ENCODE measurements at regions not wholly inside any gene's neighbourhood (a gene's known extent, or its start where the extent isn't known, plus 50 kb on each side); places are given as distances from the start of the nearest gene placed in this dataset.

DNA sequence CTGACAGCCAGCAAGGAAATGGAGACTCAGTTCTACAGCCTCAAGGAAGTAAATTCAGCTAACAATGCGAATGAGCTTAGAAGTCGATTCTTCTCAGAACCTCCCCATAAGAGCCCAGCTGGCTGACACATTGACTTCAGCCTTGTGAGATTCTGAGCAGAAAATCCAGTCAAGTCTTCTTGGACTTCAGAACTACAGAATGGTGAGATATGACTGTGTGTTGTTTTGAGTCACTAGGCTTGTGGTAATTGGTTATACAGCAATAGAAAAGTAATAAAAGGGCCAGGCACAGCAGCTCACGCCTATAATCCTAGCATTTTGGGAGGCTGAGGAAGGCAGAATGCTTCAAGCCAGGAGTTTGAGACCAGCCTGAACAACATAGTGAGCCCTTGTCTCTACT is 161.8 kb upstream of the IVNS1ABP start:
- TF ChIP-seq, protein P1, sequence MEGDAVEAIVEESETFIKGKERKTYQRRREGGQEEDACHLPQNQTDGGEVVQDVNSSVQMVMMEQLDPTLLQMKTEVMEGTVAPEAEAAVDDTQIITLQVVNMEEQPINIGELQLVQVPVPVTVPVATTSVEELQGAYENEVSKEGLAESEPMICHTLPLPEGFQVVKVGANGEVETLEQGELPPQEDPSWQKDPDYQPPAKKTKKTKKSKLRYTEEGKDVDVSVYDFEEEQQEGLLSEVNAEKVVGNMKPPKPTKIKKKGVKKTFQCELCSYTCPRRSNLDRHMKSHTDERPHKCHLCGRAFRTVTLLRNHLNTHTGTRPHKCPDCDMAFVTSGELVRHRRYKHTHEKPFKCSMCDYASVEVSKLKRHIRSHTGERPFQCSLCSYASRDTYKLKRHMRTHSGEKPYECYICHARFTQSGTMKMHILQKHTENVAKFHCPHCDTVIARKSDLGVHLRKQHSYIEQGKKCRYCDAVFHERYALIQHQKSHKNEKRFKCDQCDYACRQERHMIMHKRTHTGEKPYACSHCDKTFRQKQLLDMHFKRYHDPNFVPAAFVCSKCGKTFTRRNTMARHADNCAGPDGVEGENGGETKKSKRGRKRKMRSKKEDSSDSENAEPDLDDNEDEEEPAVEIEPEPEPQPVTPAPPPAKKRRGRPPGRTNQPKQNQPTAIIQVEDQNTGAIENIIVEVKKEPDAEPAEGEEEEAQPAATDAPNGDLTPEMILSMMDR (IDR thresholded peaks at IDR 0.05): no peak
- no peak for TF ChIP-seq POLR2A (IDR thresholded peaks at IDR 0.05)

Measured in sigmoid colon (tissue), 3 donors.